Caki2 (cell line): ENCODE measurements at regions not wholly inside any gene's neighbourhood (a gene's known extent, or its start where the extent isn't known, plus 50 kb on each side); places are given as distances from the start of the nearest gene placed in this dataset.

Experiments used
- DNase-seq: peaks from one replicate; pipeline ENCODE4 v3.0.0-alpha.2; 2015; ENCODE audit warnings: low read depth
- in situ Hi-C: cut with HindIII; loops from 2 replicates; pipeline ENCODE4 v1.10.0; 2016; ENCODE audit warnings: low sequenced_read_pairs, low pct_unique_long_range_greater_than_20kb, mixed read lengths

DNA sequence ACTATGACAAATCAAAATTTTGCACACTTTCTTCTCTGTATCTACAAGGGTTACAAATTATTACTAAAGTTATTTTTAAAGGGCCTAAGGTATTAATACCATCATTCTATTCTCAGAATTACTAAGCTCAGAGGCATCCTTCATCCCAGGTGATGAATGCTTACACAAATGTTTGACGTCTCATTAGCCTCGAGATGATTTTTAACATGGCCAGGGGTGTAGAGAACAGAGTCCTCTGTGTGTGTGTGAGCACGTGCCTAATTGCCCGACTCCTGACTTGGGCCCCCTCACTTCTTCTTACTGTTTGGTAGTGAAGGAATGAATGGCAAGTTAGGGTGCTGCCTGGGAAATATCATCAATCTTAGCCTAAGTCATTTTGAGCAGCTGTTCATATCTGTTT lies 221.1 kb downstream of the ENC1 start:
- in situ Hi-C loops = no loop called here

DNA sequence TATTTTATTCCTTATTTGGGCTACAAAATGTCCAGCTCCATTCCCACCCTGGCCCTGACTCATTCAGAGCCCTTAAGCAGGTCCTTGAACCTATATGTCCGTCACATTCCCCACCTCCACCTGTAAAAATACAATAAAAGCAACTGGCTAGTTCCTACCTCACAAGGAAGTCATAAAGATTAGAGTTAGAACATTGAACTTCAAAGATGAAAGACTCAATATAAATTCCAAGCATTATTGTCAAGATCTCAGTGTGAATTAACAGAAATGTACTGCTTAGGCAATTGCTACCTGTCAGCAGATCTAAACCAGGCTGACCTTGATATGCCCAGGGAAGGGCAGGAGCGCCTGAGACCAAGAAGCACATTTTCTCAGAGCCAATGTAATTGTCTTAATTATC lies 221.8 kb downstream of the ENC1 start:
- in situ Hi-C loops = no loop called here
- DNase-seq = no peak

More for the DNA sequence above, 221.1 kb downstream of the ENC1 start:
- DNase-seq = no peak

DNA sequence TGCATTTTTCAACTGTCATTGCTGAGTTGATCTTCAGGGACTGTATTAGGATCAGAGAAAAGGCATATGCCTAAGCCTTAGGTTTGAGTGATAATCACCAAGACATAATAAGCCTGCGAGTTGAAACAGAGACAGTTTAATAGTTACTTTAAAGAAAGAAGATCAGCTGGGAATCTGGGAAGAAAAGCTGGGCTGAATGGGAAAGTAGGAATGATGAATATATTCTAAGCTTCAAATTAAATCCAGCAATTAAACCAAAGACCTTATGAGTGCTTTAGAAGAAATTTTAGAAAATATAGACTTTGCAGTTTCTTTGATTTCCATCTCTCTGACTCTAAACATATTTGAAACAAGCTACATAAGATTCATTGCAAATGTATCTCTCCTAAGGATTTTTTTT lies 222.3 kb downstream of the ENC1 start:
- in situ Hi-C loops = no loop called here
- DNase-seq = no peak

DNA sequence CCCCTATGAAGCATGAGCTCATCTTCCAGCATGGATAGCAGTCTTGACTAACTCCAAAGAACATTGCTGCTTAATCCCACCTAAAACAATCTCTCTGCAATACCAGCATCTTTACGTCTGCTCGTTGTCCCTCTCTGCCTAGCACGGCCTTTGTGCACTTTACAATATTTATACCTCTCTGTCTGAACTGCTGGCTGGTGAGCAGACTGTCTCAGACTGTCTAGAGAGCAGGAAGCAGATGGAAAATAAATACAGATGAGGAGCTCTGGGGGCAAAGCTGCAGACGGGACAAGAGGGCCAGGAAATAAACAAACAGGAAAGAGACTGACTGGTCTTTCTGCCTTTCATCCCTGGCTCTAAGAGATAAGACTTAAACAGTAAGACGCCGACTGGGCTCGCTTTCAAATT lies 224.8 kb downstream of the ENC1 start:
- DNase-seq = no peak
- in situ Hi-C loops = no loop called here

DNA sequence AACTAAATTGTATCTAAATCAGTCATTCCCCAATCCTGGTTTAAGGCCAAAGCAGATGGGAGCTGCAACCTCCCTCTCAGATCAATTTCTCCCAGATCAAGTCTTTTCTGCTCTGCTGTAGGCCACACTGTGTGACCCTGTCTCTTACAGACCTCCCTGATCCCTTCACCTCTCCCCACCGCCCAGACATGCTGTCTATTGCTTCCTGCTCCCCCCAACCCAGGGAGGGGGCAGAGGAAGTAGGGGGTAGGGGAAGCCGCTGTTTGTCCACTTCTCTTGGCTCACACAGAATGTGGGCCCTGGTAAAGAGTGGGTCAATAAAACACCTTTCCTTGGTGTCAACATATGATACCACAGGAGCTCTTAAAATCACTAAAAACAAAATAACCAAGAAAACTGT lies 226.3 kb downstream of the ENC1 start:
- in situ Hi-C loops = no loop called here
- no peak for DNase-seq

DNA sequence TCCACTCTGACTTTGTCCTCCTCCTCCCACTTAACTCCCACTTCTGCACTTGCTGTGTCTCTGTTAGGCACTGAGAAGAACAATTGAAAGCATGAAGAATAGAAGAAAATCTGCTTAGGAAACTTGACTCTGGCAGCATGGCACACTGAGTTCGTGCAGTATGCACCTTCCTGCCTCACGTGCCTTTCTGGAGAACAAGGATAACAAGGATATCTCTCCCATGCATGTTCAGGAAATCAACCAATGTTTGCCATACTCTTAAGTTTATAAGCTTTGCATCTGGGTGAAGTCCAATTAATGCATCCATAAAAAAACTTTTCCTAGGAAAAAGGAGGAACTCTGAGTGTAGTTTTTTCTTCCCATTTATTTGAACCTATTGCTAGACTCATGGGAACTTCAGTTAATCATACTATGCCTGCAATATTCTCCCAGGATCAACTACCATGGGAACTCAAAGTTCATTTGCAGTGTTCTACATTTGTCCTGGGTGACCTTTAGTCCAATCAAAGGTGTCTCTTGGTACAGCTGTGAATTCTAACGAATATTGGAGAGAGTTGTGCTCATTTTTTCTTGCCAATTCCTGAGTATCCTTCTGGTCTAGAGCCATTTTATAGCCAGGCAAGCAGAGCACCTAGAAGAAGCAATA lies 227.0 kb downstream of the ENC1 start:
- in situ Hi-C loops = no loop called here
- no peak for DNase-seq

DNA sequence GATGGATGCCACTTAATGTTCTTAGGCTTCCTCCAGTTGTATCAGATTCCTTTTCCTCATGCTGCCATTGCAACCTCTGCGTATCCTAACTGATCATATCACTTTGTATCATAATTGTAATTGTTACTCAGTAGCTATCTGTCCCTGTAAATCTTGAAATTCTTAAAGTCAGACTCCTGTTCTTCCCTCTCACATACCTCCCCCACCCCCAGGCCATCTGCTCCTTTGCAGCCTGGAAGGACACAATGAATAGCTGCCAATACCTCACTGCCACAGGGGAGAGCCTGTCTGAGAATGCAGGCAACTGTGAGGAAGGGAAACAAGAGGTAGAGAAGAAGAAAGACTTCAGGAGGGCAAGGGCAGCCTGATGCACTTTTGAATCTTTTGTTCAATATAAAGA lies 228.5 kb downstream of the ENC1 start:
- in situ Hi-C loops = no loop called here

DNA sequence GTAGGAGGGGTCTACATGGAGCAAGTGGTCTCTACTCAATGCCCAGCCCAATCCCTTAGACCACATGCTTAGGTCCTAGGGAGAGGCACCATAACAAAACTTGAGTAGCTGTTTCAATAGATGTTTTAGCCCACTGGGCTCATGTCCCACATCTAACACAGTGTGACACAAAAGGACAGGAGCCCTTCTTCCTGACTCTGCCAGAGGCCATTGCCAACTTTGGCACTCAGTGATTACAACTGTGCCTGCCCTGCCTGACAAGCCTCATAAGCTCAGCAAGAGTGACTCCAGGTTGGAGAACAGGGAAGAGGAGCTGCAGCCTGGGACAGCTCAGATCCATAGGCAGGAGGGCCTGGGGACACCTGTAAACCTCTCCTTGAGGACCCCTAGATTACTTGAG lies 230.8 kb downstream of the ENC1 start:
- in situ Hi-C loops = no loop called here
- DNase-seq = no peak

More for the DNA sequence above, 228.5 kb downstream of the ENC1 start:
- DNase-seq = no peak

DNA sequence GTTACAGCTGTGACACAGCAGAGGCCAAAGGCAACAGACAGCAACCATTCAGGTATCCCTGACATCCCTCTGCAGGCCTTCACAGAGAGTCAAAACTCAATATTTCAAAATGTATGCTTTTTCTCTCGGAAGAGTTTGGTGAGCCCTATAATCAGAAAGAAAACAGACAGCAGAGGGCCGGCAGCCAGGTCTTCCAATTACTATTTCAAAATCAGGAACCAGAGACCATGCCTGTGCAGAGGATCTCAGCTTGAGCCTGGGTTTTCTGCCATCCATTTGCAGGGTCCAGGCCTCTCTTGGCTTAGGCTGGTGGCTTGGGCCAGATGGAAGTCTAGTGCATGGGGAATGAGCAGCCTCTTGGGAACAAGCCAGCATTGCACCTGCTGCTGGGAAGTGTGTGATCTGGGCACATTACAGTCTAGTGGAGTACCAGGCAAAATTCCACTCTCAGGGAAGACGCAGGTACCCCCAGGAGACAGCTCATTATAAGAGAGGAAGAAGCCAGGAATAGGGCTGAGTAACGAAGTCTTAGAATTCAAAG lies 231.3 kb downstream of the ENC1 start:
- in situ Hi-C loops = no loop called here
- no peak for DNase-seq

DNA sequence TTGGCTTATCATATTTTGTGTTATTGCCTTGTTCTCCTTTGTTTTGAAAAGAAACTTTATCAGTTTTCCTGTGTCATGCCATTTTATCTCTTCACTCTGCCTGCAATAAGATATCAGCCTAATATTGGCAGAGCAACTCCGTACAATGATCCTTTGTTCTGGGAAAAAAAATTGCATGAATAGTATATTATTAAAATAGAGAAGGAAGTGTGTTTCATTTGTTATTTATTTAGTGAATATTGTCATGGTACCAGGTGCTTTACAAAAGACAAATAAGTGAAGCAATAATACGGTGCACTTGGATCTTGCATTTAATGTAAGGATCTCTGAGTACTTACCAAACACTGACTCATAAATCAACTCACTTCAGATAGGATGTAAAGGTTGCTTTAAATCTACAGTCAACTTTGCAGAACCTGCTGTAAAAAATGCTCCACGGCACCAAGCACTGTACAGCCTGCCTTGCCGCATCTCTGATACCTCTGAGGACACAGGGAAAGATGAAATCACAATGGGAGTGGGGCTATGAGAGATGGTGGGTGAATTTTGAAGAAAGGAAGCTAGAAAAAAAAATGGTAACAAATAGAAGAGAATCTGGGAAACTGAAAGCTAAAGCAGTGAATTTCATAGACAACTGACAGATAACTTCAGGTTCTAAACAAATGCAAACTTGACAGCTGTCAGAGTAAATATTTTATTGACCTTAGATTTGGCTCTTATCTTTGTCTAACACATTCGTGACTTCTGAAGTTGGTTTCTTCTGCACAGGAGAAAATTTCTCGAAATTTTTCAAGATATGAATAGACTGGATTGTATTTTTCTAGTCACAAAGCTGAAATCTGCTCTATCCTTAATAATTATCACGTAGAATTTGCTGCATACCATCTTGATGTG lies 232.1 kb downstream of the ENC1 start:
- DNase-seq = no peak
- in situ Hi-C loops = no loop called here

DNA sequence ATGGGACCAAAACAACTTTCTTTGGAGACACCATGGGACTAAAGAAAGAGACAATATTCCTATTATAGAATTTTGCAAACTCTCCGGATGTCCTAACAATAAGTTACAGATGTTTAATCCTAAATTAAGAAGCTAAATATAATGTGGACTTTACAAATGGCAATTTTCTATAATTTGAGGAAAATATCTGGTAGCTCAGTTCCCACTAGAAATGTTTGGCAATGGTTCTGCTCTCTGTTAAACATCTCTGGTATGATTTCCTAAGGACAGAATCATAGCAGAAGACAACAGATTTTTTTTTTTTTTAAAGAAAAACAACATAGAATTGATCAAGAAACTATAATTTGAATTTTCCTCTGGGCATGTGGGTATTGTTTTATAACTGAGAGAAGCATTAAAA lies 232.8 kb downstream of the ENC1 start:
- in situ Hi-C loops = no loop called here
- DNase-seq = no peak

DNA sequence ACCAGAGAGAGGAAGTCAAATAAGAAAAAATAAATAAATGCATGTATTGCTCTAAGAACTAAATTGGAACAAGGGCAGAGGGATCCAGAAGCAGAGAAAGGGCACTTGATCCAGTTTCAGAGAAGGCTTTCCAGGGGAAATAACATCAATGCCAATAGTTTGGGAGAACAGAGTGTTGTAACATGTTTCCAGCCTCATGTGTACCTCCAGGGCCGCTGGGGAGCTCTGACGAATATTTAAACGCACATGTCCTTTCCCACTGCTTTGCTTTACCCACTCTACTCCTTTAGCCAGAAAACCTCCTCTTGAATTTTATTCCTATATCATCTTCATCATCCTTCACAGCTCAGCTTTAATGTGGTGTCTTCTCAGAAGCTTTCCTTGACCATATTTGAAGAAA lies 233.7 kb downstream of the ENC1 start:
- DNase-seq = no peak
- in situ Hi-C loops = no loop called here

DNA sequence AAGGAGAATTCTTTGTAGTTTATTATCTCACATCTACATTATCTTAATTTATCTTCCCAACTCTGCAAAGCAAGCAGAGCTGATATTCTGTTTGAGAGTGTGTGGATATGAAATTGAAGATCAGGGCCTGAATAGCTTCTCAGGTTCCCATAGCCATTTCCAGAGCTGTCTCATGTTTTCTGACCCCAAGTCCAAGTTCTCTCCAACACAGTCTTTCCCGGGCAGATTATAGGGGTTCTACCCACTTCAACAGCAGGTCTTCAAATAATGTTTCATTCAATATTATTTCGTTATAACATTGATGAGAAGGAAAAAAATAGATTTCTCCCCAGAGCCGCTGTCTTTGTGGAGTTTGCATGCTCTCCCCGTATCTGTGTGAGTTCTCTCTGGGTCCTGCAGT lies 234.9 kb downstream of the ENC1 start:
- in situ Hi-C loops = no loop called here
- DNase-seq = no peak

DNA sequence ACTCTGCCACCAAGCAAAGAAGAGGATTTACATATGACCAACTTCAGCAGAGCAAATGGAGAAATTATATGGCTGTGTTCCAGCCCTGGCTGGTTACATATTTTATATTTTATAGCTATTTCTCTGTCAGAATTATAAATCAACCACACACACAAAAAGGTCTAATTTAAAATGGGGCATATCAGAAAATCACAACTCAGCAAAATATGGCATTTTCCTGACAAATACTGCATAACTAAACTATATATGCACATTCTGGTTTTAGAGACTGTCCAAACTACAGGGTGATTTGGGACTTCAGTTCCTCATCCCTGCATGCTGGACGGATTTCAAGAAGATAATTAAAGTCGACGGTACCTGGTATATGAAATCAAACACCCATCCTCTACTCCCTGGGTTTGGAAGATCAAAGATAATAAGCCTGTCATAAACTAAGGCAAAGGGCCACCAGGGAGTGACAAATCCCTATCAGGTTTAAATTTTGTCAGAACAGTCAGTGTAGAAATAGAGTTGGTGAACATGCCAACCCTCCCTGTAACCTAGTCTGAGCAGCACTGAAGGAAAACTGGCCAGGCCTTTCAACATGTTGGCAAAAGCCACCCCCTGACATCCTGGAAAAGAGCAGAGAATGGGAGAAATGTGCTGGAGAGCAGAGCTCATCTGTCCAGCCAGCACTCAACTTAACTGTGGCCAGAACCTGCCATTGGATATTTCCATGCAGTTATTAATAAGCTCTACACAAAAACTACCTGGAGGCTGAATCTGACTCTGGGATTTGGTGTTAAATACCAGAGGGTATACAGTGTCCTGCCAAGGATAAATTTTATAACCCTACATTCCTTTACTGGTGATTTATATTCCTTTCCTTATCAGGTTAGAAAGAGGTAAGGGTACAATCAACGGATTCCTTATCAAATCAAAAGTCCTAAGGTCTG lies 235.7 kb downstream of the ENC1 start:
- in situ Hi-C loops = no loop called here
- DNase-seq = no peak

DNA sequence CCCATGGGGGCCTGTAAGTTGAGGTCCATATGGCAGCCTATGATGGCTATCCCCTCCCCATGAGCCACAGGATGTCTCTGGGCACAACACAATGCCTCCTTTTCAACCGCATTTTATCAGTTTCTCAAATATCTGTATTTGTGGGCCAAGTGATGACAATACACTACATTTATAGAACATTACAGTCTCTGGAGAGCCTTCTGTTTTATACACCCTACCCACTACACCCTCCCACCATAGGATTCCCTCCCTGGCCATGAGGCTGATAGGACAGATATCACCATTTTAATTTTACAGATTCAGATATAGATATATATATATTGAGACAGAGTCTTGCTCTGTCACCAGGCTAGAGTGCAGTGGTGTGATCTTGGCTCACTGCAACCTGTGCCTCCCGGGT lies 236.8 kb downstream of the ENC1 start:
- in situ Hi-C loops = no loop called here
- no peak for DNase-seq

DNA sequence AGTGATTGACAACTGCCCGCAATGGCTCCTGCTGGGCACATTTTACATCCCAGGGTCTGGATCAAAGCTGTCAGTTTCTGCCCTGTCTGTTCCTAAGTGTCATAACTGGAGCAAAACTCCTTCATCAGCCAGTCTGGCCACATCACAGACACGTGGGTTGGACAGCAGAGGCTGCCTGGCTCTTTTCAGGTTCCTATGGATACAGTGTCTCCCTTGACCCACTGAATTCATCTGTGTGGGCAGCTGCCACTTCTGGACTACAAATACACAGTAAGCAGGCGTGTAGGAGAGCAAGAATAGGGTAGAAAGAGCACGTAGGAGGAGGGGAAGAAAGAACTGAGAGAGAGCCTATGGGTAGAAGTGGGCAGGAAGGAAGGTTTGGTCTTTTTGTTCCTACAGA lies 238.0 kb downstream of the ENC1 start:
- in situ Hi-C loops = no loop called here
- no peak for DNase-seq

DNA sequence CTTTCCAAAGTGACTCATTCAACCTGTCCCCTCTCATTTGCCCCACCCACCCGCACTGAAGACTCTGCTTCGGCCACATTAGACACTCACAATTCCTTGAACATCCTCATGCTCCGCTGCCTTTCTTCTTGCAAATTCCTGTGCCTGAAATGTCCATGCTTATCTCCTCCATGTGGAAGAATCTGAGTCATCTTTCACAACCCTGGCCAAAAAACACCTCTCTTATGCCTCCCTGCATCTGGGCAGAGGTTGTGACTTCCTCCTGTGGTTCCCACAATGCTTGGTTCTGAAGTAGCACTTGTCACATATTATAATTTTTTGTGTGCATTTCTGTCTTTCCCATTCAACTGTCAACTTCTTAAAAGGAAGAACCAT lies 238.6 kb downstream of the ENC1 start:
- in situ Hi-C loops = no loop called here
- DNase-seq = peak; percentile 39

DNA sequence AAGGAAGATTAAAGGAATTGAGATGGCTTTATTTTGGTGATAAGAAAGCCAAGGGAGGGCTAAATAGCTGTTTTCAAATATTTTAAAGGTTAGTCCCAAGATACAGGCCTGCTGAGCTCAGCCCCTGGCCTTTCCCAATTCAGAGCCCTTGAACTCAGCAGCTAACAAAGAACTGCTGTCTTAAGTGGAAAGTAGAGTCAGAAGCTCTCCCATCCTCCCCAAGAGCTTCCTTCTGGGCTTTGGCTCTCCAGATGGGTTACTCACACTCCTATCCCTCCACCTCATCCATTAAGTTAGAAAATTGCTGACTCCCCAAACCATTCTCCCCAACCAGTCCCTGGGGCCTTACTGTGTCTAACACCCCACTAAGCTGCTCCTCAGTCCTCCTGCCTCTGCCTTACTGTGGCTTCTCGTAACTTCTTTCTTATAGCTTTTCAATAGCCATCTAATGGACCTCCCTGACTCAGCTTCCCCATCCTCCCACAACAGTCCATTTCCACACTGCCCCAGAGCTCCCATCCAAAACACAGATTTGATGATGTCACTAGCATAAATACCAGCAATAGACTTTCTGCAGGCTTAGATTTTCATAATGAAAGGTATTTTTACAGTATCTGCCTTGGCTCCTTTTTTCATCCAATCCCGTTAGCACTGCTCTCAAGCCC lies 239.1 kb downstream of the ENC1 start:
- in situ Hi-C loops = no loop called here
- DNase-seq = no peak
